HG03175 (cell line): ENCODE measurements at regions not wholly inside any gene's neighbourhood (a gene's known extent, or its start where the extent isn't known, plus 50 kb on each side); places are given as distances from the start of the nearest gene placed in this dataset.

Experiments used
- ATAC-seq: cut with Tn5 transposase; IDR thresholded peaks from one replicate; pipeline ENCODE4 v1.9.1; 2021; ENCODE audit warnings: mild to moderate bottlenecking, moderate library complexity; ENCODE audit not compliant: unreplicated experiment

- no peak for ATAC-seq
Measured at GRCh38 chr10:104505521-104506042, 135.5 kb upstream of the SORCS3 start.

GRCh38 chr10:104509981-104510380 is 131.1 kb upstream of the SORCS3 start:
- no peak for ATAC-seq

GRCh38 chr10:104510644-104511043 is 130.4 kb upstream of the SORCS3 start:
- ATAC-seq, result no peak

GRCh38 chr10:104512800-104513199 is 128.3 kb upstream of the SORCS3 start:
- ATAC-seq, result no peak

GRCh38 chr10:104515678-104516199 is 125.4 kb upstream of the SORCS3 start:
- no peak for ATAC-seq

GRCh38 chr10:104516986-104517385 is 124.1 kb upstream of the SORCS3 start:
- no peak for ATAC-seq

- ATAC-seq, result no peak
Measured at GRCh38 chr10:104517946-104518345, 123.1 kb upstream of the SORCS3 start.

GRCh38 chr10:104518891-104519290 is 122.2 kb upstream of the SORCS3 start:
- no peak for ATAC-seq

- no peak for ATAC-seq
Measured at GRCh38 chr10:104520653-104521052, 120.4 kb upstream of the SORCS3 start.

GRCh38 chr10:104521901-104522694 is 119.0 kb upstream of the SORCS3 start:
- no peak for ATAC-seq

GRCh38 chr10:104526188-104526587 is 114.9 kb upstream of the SORCS3 start:
- no peak for ATAC-seq

GRCh38 chr10:104527013-104527412 is 114.1 kb upstream of the SORCS3 start:
- no peak for ATAC-seq

GRCh38 chr10:104540181-104540580 is 100.9 kb upstream of the SORCS3 start:
- no peak for ATAC-seq

- no peak for ATAC-seq
Measured at GRCh38 chr10:104541820-104542219, 99.3 kb upstream of the SORCS3 start.

- ATAC-seq, result no peak
Measured at GRCh38 chr10:104546336-104546735, 94.8 kb upstream of the SORCS3 start.

- ATAC-seq, result no peak
Measured at GRCh38 chr10:104546756-104547155, 94.3 kb upstream of the SORCS3 start.

- ATAC-seq, result no peak
Measured at GRCh38 chr10:104548090-104548489, 93.0 kb upstream of the SORCS3 start.

GRCh38 chr10:104556831-104557230 is 84.3 kb upstream of the SORCS3 start:
- no peak for ATAC-seq

- no peak for ATAC-seq
Measured at GRCh38 chr10:104557966-104558365, 83.1 kb upstream of the SORCS3 start.

GRCh38 chr10:104559935-104560334 is 81.2 kb upstream of the SORCS3 start:
- ATAC-seq, result no peak

GRCh38 chr10:104563051-104563450 is 78.0 kb upstream of the SORCS3 start:
- no peak for ATAC-seq

GRCh38 chr10:104563548-104563947 is 77.5 kb upstream of the SORCS3 start:
- no peak for ATAC-seq
